ENCODE measurements at regions not wholly inside any gene's neighbourhood (a gene's known extent, or its start where the extent isn't known, plus 50 kb on each side); places are given as distances from the start of the nearest gene placed in this dataset.

DNA sequence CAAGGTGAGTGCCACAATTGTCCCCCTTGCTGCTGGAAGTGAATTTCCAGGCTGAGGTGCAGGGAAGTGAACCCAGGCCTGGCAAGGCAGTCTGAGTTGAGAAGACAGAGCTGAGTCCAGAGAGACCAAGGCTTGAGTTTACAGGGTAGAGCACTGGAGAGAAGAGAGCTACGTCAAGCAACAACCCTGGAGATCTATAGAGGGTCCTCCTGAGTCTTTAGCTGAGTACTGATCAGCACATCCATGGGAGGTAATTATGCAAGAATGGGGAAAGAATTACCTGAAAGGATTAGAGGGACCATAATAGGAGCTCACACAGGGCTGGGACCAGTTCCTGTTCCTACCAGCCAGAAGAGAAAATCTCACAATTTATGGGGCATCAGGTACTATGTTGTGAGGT, 190.7 kb downstream of the NEDD1 start:
- BruUV-seq (replicated peaks): no TSS peak
- H3K9me3 ChIP-seq (ENCODE audit: low read length): no peaks in the 10 kb centered on the region
- H3K4me3 ChIP-seq (replicated peaks in 1 of 3; ENCODE audit: insufficient read depth in 1 of 3, low read depth in 2 of 3, low read length in 3 of 3): no peak overlapping the region
- H3K27me3 ChIP-seq (ENCODE audit: control insufficient read depth in 1 of 2, insufficient read depth in 2 of 2, low read length in 2 of 2): no peaks in the 10 kb centered on the region
- ChIA-PET CTCF (ENCODE audit: low intra/inter-chr PET ratio, low total read pairs) (no interaction called here), POLR2A (no interaction called here)
- H3K79me2 ChIP-seq (ENCODE audit: insufficient read depth, low read length): no peaks in the 10 kb centered on the region
- H2AFZ ChIP-seq (ENCODE audit: low read length): no peak overlapping the region
- DNase-seq (ENCODE audit: low spot score): no peak
- ATAC-seq: no peak
- no peak for TF ChIP-seq NFIB (CRISPR knock-in tag; IDR thresholded peaks at IDR 0.05; ENCODE audit: borderline replicate concordance)
- TF ChIP-seq, protein P1, sequence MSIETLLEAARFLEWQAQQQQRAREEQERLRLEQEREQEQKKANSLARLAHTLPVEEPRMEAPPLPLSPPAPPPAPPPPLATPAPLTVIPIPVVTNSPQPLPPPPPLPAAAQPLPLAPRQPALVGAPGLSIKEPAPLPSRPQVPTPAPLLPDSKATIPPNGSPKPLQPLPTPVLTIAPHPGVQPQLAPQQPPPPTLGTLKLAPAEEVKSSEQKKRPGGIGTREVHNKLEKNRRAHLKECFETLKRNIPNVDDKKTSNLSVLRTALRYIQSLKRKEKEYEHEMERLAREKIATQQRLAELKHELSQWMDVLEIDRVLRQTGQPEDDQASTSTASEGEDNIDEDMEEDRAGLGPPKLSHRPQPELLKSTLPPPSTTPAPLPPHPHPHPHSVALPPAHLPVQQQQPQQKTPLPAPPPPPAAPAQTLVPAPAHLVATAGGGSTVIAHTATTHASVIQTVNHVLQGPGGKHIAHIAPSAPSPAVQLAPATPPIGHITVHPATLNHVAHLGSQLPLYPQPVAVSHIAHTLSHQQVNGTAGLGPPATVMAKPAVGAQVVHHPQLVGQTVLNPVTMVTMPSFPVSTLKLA (IDR thresholded peaks at IDR 0.05): no peak
- FAIRE-seq: no peak
- H3K9ac ChIP-seq (ENCODE audit: insufficient read depth, low read depth, low read length): no peak overlapping the region
- WGBS (ENCODE audit: low lambda C conversion rate): 4% methylated on average over 1 of the region's 1 CpG
- H3K36me3 ChIP-seq (replicated peaks in 1 of 2; ENCODE audit: control insufficient read depth in 1 of 2, insufficient read depth in 2 of 2, low read length in 2 of 2): no peaks in the 10 kb centered on the region
- H4K20me1 ChIP-seq (ENCODE audit: insufficient read depth, low read length): no peaks in the 10 kb centered on the region
- intact Hi-C loops (cut with micrococcal nuclease; ENCODE audit: unreplicated experiment): no loop called here
- H3K4me2 ChIP-seq (ENCODE audit: low read depth, low read length): no peak overlapping the region
- in situ Hi-C loops (cut with HindIII; ENCODE audit: extremely low pct_ligation_motif_present, low pct_unique_long_range_greater_than_20kb): no loop called here
- H3K4me1 ChIP-seq (ENCODE audit: insufficient read depth, low read length): no peaks in the 10 kb centered on the region
- H3K27ac ChIP-seq (ENCODE audit: extremely low read length, insufficient read depth, low read length): no peak overlapping the region

DNA sequence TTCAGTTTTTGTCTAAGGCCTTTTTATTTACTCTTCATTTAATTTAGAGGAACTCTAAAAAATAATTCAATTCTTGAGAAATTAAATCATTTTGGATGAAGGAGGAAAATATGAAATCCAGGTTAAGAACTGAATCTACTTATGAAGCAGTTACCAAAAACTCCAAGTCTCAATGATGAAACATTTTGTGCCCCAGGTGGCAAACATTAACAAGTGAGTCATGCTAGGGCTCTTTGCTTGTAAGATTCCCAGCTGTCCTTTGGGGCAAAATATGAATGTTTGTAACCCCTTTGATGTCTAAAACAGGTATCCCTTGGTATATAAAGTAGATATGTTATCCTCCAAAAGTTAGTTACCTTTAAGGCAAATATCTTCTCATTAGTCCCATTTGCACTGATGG, 202.4 kb downstream of the NEDD1 start:
- in situ Hi-C loops (cut with HindIII; ENCODE audit: extremely low pct_ligation_motif_present, low pct_unique_long_range_greater_than_20kb): no loop called here
- H3K27me3 ChIP-seq (ENCODE audit: control insufficient read depth in 1 of 2, insufficient read depth in 2 of 2, low read length in 2 of 2): no peaks in the 10 kb centered on the region
- BruUV-seq (replicated peaks): no TSS peak
- no peak for TF ChIP-seq ZNF44 (CRISPR knock-in tag; IDR thresholded peaks at IDR 0.05)
- no peak for TF ChIP-seq ZNF749 (CRISPR knock-in tag; IDR thresholded peaks at IDR 0.05; ENCODE audit: borderline replicate concordance)
- no peak for TF ChIP-seq REXO4 (CRISPR knock-in tag; IDR thresholded peaks at IDR 0.05; ENCODE audit: borderline replicate concordance)
- TF ChIP-seq RCOR2 (CRISPR knock-in tag; IDR thresholded peaks at IDR 0.05): no peak
- no peak for TF ChIP-seq EED (CRISPR knock-in tag; IDR thresholded peaks at IDR 0.05)
- TF ChIP-seq NBN (conservative IDR thresholded peaks at IDR 0.05): no peak
- TF ChIP-seq SALL1 (CRISPR knock-in tag; IDR thresholded peaks at IDR 0.05): no peak
- no peak for TF ChIP-seq JUNB (CRISPR knock-in tag; IDR thresholded peaks at IDR 0.05; ENCODE audit: borderline replicate concordance)
- TF ChIP-seq ZBTB43 (CRISPR knock-in tag; conservative IDR thresholded peaks at IDR 0.05): no peak
- TF ChIP-seq ELF1 (CRISPR knock-in tag; IDR thresholded peaks at IDR 0.05): no peak
- no peak for TF ChIP-seq PAXIP1 (CRISPR knock-in tag; conservative IDR thresholded peaks at IDR 0.05)
- TF ChIP-seq RELA (CRISPR knock-in tag; IDR thresholded peaks at IDR 0.05): no peak
- no peak for TF ChIP-seq KLF9 (CRISPR knock-in tag; IDR thresholded peaks at IDR 0.05; ENCODE audit: low read depth)
- no peak for TF ChIP-seq EZH2 (conservative IDR thresholded peaks at IDR 0.05; ENCODE audit: low read depth, low read length)

More for the DNA sequence above, 202.4 kb downstream of the NEDD1 start:
- POLR2A ChIA-PET: no interaction called here
- H3K4me1 ChIP-seq (ENCODE audit: insufficient read depth, low read length): no peaks in the 10 kb centered on the region
- H4K20me1 ChIP-seq (ENCODE audit: insufficient read depth, low read length): no peaks in the 10 kb centered on the region
- ATAC-seq (no peak), DNase-seq (ENCODE audit: low spot score) (no peak), FAIRE-seq (no peak)
- no peak overlapping the region for H3K9ac ChIP-seq (ENCODE audit: insufficient read depth, low read depth, low read length)
- H2AFZ ChIP-seq (ENCODE audit: low read length): no peak overlapping the region
- intact Hi-C loops (cut with micrococcal nuclease; ENCODE audit: unreplicated experiment): no loop called here
- H3K79me2 ChIP-seq (ENCODE audit: insufficient read depth, low read length): no peaks in the 10 kb centered on the region
- CTCF ChIA-PET (ENCODE audit: low intra/inter-chr PET ratio, low total read pairs): no interaction called here
- H3K4me2 ChIP-seq (ENCODE audit: low read depth, low read length): no peak overlapping the region
- H3K4me3 ChIP-seq (replicated peaks in 1 of 3; ENCODE audit: insufficient read depth in 1 of 3, low read depth in 2 of 3, low read length in 3 of 3): no peak overlapping the region
- no peaks in the 10 kb centered on the region for H3K9me3 ChIP-seq (ENCODE audit: low read length)
- no peak overlapping the region for H3K27ac ChIP-seq (ENCODE audit: extremely low read length, insufficient read depth, low read length)
- no peaks in the 10 kb centered on the region for H3K36me3 ChIP-seq (replicated peaks in 1 of 2; ENCODE audit: control insufficient read depth in 1 of 2, insufficient read depth in 2 of 2, low read length in 2 of 2)
